Subcutaneous abdominal adipose tissue (tissue), 5 donors: ENCODE measurements at regions not wholly inside any gene's neighbourhood (a gene's known extent, or its start where the extent isn't known, plus 50 kb on each side); places are given as distances from the start of the nearest gene placed in this dataset.
"Not testable (repeated sequence)": the region's sequence is repeated elsewhere in the genome, so short reads cannot be mapped to it uniquely, and the experiment has no call there.

Experiments used
- H3K27ac ChIP-seq: one replicate; pipeline ENCODE4 v1.7.0; 2013; ENCODE audit warnings: low read depth, mild to moderate bottlenecking, inconsistent platforms, low read length, moderate library complexity
- H3K27me3 ChIP-seq, 5 donors: one replicate each; pipeline ENCODE4 v1.7.0; 2013; ENCODE audit warnings: low read length in 5 of 5, inconsistent platforms in 1 of 5; ENCODE audit not compliant: control insufficient read depth in 5 of 5, insufficient read depth in 4 of 5
- H3K36me3 ChIP-seq, 5 donors: one replicate each; pipeline ENCODE4 v1.7.0; 2013; ENCODE audit warnings: low read length in 5 of 5; ENCODE audit not compliant: control insufficient read depth in 5 of 5, insufficient read depth in 5 of 5
- H3K4me1 ChIP-seq, 5 donors: one replicate each; pipeline ENCODE4 v1.7.0; 2013; ENCODE audit warnings: low read length in 5 of 5, mild to moderate bottlenecking in 3 of 5, moderate library complexity in 1 of 5; ENCODE audit not compliant: control insufficient read depth in 5 of 5, insufficient read depth in 5 of 5
- H3K4me3 ChIP-seq, 5 donors: one replicate each; pipeline ENCODE4 v1.7.0; 2013; ENCODE audit warnings: low read length in 5 of 5, low read depth in 1 of 5
- H3K9ac ChIP-seq, 5 donors: one replicate each; pipeline ENCODE4 v1.7.0; 2013; ENCODE audit warnings: low read length in 5 of 5, mild to moderate bottlenecking in 4 of 5, moderate library complexity in 3 of 5
- H3K9me3 ChIP-seq, 5 donors: one replicate each; pipeline ENCODE4 v1.7.0; 2013; ENCODE audit warnings: low read length in 5 of 5; ENCODE audit not compliant: control insufficient read depth in 5 of 5
- donor health status: healthy.
- donor health status: healthy.
- donor health status: healthy.
- donor health status: healthy.
- donor health status: healthy.

- not testable (repeated sequence) for H3K27ac ChIP-seq, H3K4me1 ChIP-seq, H3K9me3 ChIP-seq, H3K4me3 ChIP-seq, H3K9ac ChIP-seq, H3K36me3 ChIP-seq, H3K27me3 ChIP-seq
These were observed 323.3 kb downstream of the ANKRD30B start for GRCh38 chr18:15071311-15071710.
